ENCODE measurements at regions not wholly inside any gene's neighbourhood (a gene's known extent, or its start where the extent isn't known, plus 50 kb on each side); places are given as distances from the start of the nearest gene placed in this dataset.
"Not testable (repeated sequence)": the region's sequence is repeated elsewhere in the genome, so short reads cannot be mapped to it uniquely, and the experiment has no call there.

GRCh38 chr9:22650145-22650544 is 203.5 kb downstream of the DMRTA1 start:
- no peak for DNase-seq (ENCODE audit: low spot score)

GRCh38 chr9:22650946-22651345 is 204.3 kb downstream of the DMRTA1 start:
- DNase-seq (ENCODE audit: low spot score): no peak

GRCh38 chr9:22654833-22655232 is 208.2 kb downstream of the DMRTA1 start:
- DNase-seq (ENCODE audit: low spot score): no peak

GRCh38 chr9:22657713-22658112 is 211.1 kb downstream of the DMRTA1 start:
- DNase-seq (ENCODE audit: low spot score): no peak

GRCh38 chr9:22658484-22658883 is 211.9 kb downstream of the DMRTA1 start:
- not testable (repeated sequence) for DNase-seq (ENCODE audit: low spot score)

- DNase-seq (ENCODE audit: low spot score): no peak
These were observed 235.9 kb downstream of the DMRTA1 start for GRCh38 chr9:22682536-22682935.

GRCh38 chr9:22682961-22683699 is 236.5 kb downstream of the DMRTA1 start:
- DNase-seq (ENCODE audit: low spot score): no peak

GRCh38 chr9:22683700-22684075 is 237.1 kb downstream of the DMRTA1 start:
- peak; percentile 10 for DNase-seq (ENCODE audit: low spot score)

- DNase-seq (ENCODE audit: low spot score): no peak
These were observed 246.5 kb downstream of the DMRTA1 start for GRCh38 chr9:22693156-22693555.

- DNase-seq (ENCODE audit: low spot score): no peak
These were observed 253.5 kb downstream of the DMRTA1 start for GRCh38 chr9:22700171-22700570.

GRCh38 chr9:22718653-22719052 is 272.0 kb downstream of the DMRTA1 start:
- no peak for DNase-seq (ENCODE audit: low spot score)

GRCh38 chr9:22722492-22722891 is 275.9 kb downstream of the DMRTA1 start:
- no peak for DNase-seq (ENCODE audit: low spot score)

GRCh38 chr9:22731786-22732185 is 285.2 kb downstream of the DMRTA1 start:
- DNase-seq (ENCODE audit: low spot score): no peak

GRCh38 chr9:22739712-22740111 is 293.1 kb downstream of the DMRTA1 start:
- DNase-seq (ENCODE audit: low spot score): no peak

- no peak for DNase-seq (ENCODE audit: low spot score)
These were observed 294.2 kb downstream of the DMRTA1 start for GRCh38 chr9:22740781-22741180.

- DNase-seq (ENCODE audit: low spot score): no peak
These were observed 295.8 kb downstream of the DMRTA1 start for GRCh38 chr9:22742401-22742800.

GRCh38 chr9:22773501-22774220 is 327.0 kb downstream of the DMRTA1 start:
- no peak for DNase-seq (ENCODE audit: low spot score)

- no peak for DNase-seq (ENCODE audit: low spot score)
These were observed 343.7 kb downstream of the DMRTA1 start for GRCh38 chr9:22790329-22790728.

GRCh38 chr9:22808876-22809275 is 362.3 kb downstream of the DMRTA1 start:
- no peak for DNase-seq (ENCODE audit: low spot score)

- DNase-seq (ENCODE audit: low spot score): no peak
These were observed 362.7 kb downstream of the DMRTA1 start for GRCh38 chr9:22809371-22809770.

GRCh38 chr9:22813529-22813928 is 366.9 kb downstream of the DMRTA1 start:
- DNase-seq (ENCODE audit: low spot score): peak; percentile 23

GRCh38 chr9:22815246-22815645 is 368.6 kb downstream of the DMRTA1 start:
- no peak for DNase-seq (ENCODE audit: low spot score)

- DNase-seq (ENCODE audit: low spot score): no peak
These were observed 370.6 kb downstream of the DMRTA1 start for GRCh38 chr9:22817181-22817580.

GRCh38 chr9:22829236-22829635 is 382.6 kb downstream of the DMRTA1 start:
- DNase-seq (ENCODE audit: low spot score): no peak

All from SW480 (cell line).